NCI-H2196 treated with DMSO at 0.1 percent for 48 hours (cell line): ENCODE measurements at regions not wholly inside any gene's neighbourhood (a gene's known extent, or its start where the extent isn't known, plus 50 kb on each side); places are given as distances from the start of the nearest gene placed in this dataset.
A peak's percentile ranks its signal among the peaks of the same experiment; 100 is the strongest.
"Not testable (repeated sequence)": the region's sequence is repeated elsewhere in the genome, so short reads cannot be mapped to it uniquely, and the experiment has no call there.

Experiments used
- DNase-seq: peaks from one replicate; lab custom pipeline; 2025; ENCODE audit not compliant: unreplicated experiment; lab: John Stamatoyannopoulos, UW

DNA sequence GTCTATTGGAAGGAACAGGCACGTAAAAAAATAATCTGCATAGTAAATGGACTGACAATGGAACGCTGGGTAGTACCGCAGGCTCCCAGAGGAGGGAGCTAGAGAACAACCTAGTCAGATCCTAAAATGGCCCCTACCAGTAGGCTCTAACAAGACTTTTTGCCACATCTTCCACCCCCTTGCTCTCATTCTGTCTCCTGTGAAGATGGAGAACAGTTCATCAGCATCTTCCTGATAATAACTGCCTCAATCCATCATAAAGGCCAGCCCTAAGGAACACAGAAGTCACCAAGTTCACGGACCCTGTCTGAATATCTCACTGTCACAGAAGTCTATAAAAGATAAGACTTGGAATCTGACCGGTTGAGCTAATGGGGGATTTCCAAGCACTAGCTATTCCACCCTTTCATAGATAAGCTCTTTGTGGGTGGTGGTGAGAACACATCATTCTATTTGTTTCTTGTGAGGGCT, 133.4 kb downstream of the SLC1A3 start:
- peak; percentile 54 for DNase-seq

DNA sequence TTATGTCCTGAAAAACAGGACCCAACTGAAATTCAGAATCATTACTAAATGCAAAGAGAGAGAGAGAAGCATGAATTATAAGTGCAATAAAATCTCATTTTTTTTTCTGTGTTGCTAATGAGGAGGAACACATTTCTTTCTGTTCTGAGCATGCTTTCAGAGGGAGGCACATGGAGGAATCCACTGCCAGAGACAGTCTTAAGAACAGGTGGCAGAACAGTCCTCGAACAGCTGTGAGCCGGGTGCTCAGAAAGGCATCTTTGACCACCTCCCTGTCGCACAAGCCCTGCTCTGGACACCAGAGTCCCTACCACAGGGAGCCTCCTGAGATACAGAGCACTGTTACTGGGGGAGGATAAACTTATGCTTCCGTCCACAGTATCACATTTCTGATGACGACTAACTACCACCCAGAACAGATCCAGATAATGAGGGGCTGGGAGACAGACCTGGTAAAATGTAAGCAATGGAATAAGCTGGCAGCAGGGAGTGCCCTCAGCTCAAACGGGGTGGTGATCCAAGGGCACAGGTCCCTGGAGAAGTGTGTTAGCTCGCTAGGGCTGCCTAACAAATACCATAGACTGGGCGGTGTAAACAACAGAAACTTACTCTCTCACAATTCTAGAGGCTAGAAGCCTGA, 134.0 kb downstream of the SLC1A3 start:
- no peak for DNase-seq

DNA sequence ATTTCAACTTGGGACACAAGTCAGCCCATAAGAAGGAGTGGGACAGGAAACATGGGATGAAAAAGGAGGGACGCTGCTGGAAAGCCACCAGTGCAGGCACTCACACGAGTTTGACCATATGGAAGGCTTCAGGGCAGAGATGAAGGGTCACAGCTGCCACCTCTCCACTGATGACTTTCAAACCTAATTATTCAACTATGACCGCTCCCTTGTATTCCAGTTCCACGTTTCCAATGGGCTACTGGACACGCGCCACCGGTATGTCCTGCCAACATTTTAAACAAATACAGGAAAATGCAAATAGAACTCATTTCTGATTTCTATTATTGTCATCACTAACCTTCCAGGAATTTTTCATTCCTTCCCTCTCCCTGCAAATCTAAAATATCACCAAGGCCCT, 134.7 kb downstream of the SLC1A3 start:
- no peak for DNase-seq

DNA sequence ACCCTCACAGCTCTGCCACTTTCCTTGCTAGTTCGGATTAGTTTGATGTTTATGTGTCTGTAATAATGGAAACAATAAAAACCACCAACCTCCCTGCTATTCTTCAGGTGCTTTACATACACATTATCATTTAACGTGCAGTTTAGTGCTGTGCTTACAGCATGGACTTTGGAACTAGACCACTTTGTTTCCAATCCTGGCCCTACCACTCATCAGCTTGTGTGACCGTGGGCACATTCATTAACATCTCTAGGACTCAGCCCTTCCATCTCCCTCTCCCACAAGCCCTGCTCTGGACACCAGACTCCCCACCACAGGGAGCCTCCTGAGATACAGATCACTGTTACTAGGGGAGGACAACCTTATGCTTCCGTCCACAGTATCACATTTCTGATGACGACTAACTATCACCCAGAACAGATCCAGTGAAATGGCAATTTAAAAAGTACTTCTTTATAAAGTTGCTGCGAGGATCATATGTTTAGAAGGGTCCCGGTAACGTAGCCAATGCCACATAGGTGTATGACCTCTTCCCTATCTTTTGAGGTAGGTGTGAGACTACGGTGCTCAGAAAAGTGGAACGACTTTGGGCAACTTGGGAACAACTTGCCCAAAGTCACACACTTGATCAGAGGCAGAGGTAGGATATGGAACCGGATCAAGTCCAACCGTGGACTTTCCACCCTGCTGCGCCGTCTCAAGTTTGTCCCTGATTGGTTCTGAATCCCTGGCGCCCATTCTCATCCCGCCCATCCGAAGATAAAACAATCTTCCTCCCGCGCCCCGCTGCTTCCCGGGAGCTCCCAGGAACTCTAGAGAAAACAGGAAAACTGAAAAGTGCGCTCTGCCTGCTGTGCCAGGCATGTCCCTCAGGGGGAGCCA, 132.4 kb upstream of the NIPBL start:
- peak; percentile 57 for DNase-seq

DNA sequence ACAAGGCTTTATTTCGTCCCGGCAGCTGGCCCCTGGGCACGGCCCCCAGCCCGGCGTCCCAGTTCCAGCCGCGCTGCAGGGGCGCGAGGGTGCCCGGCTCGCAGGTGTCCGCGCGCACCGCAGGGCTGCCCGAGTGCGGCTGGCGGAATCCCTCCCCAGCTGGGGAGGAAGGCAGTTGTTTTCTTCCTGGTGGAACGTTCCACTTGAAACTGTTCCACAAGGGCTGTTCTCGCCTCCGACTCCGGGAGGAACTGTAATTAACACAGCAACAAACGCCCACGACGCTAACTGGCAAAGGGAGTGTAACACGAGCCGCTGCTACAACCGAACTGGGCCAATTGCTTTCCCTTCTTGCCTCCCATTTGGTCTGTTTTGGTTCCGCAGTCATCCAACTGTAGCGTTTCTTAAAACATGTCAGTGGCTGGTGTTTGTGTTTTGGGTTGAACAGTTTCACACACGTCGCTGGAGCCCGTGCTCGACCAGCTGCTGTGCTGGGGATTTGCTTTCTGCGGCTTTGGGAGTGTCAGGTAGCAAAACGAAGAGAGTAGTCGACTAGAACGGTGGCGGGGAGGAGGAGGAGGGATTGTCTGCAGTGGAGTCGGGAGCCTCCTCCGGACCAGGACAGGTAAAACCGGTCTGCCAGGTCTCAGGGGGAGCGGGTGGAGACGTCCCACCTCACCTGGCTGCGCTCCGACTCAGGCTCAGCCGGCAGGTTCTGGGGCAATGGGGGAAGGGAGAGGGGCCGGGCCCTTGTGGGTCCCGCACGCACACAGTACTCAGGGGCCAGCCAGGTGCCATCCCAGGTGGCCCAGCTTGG, 131.6 kb upstream of the NIPBL start:
- DNase-seq = peak; percentile 71

DNA sequence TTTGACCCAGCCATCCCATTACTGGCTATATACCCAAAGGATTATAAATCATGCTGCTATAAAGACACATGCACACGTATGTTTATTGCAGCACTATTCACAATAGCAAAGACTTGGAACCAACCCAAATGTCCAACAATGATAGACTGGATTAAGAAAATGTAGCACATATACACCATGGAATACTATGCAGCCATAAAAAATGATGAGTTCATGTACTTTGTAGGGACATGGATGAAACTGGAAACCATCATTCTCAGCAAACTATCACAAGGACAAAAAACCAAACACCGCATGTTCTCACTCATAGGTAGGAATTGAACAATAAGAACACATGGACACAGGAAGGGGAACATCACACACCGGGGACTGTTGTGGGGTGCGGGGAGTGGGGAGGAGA, 128.8 kb upstream of the NIPBL start:
- not testable (repeated sequence) for DNase-seq

DNA sequence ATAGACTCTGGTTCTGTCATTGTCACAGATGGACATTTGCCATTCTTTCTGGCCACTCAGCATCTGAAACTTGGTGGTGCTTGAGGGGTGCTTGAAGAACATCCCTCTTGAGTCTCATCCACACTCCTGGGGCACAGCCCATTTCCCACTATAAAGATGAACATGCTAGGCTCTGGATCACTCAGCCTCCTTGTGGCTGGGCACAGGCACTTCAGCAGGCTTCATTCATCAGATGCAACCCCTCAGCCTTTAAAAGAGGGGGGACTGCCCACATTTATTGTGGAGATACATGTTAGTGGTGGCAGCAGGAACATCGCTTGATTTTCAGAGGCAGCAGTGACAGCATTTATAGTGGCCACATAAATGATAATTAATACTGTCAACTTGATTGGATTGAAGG, 124.7 kb upstream of the NIPBL start:
- DNase-seq = no peak

DNA sequence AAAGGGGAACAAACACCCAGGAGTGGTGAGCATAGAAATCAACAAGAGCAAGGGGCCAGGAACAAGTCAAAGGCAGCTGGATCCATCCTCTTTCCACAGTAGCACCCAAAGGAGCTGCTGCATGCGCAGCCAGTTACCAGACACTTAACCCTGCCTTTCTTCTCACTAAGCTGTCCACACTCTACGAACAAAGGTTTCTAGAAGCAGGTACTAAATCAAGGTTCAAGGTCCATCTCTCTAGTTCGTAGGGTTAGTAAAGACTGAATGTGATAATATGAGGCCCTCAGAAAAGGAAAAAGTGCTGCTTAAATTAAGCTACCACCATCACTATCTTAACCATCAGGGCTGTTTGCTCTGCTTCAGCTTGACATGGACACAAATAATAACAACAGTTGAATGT, 121.2 kb upstream of the NIPBL start:
- no peak for DNase-seq

DNA sequence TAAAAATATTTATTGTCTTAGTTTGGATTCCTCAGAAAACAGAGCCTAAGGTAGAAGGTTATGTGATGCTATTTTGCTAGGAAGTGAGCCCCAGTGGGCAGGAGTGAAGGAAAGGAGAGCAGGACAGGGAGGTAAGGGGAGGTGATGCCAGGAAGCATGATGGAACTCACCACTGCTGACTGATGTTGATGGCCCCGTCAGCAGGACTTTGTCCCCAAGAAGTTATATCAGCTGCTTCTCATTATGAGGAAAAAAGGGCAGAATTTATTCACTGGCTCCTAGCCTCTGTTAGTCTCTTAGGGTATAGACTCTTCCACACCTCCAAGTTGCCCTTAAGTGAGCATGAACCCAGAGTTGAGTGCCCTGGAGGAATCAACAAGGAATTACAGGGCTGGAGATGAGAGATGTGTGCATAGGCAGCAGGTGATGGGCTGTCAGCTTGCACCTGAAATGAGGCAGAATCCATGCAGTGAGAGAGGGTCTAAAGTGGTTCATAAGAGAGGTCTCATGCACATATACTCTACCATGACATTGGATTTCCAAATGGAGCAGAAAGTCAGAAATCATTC, 120.6 kb upstream of the NIPBL start:
- DNase-seq = no peak

DNA sequence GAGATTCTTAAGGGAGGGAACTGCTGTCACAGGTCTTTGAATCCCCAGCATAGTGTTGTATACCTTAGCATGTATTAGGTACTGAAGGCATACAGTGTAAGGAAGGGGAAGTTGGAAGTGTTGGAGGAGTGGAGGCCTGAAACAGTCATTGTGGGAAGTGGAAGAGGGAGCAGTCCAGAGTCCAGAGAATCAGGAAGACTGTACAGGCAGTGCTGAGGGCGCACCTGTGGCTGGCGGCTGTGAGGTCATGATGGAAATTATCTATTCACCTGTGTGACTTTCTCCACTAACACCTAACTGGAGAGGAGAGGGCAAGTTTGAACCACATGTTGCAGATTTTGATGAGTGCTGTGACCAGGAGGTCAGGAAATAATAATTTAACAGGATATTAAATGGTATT, 119.7 kb upstream of the NIPBL start:
- DNase-seq = no peak

DNA sequence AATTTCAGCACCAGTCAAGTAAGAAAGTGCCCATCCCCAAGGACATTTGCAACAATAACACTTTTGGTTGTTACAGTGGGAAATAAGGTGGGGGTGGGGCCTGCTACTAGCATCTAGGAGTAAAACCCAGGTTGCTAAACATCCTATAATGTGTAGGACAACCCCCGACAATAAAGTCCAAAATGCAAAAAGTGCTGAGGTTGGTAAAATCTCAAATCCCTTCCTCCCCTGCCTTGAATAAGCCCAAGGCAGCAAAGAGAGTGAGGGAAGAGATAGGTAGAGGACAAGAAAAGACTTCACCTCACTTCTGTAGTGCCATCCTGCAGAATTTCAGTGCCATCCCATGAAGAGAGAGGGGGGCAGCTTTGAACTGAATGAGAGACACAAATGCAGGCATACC, 117.5 kb upstream of the NIPBL start:
- no peak for DNase-seq

DNA sequence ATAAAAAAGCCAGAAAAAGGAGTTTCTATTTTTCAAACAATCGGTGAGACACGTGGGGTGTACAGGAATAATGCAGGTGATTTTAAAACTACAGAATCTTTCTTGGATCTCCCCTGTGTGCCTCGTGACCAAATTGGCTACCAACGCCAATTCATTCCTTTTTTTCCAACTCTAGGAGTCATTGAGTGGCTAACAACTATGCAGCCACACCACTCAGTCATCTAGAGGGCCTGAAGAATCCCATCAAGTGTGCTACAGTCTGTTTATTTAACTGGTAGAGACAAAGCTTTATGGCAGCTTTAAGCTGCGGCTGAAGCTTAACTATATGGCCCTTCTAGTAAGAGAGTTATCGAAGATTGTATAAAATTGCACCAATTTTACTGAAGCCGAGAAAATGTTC, 113.1 kb upstream of the NIPBL start:
- peak; percentile 13 for DNase-seq

DNA sequence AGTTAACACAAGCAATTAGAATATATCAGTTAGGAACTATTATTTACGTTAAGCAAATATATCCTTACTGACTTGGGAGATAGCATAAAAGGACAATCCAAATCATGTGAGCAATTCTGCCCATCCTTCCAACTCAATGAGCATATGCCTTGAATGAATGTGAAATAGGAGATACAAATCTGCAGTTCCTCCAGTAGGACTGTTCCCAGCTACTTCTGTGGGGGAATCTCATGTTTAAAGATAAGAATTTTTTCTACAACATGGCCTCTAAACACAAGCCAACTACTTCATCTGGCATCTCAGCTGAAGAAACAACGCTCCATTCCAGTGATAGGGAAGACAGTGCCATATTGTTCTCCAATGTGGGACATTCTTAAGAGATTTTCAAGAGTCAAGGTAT, 110.7 kb upstream of the NIPBL start:
- no peak for DNase-seq

DNA sequence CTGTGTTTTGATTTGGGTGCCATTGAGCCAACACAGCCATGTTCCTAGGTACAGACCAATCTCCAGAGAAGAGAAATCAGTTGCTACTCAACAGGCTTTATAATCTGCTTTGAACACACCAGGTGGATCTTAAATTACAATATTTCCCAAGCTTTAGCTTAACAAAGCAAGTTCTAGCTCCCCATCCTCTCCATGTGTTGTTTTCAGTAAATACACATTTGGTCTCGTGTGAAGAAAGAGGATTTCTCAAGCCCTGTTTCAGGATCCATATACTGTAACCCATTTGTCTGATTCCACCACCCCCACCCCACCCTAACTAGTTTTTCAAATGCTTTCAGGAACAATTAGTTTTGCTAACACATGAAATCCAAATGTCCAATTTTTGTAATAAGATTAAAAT, 109.6 kb upstream of the NIPBL start:
- no peak for DNase-seq

DNA sequence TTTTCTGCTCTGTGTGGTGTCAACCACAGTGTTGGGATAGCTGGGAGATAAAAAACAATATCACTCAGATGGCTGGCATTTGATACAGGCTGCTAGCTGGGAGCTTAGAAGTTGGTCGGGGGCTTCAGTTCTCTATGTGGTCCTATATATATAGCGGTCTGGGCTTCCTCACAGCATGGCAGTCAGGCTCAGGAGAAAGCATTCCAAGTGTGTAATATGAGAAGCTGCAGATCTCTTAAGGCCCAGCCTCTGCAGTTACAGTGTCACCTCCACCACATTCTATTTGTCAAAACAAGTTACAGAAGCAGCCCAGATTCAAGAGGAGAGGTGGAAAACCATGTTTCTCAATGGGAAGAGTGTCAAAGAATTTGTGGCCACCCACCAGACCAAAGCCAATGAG, 108.1 kb upstream of the NIPBL start:
- no peak for DNase-seq

DNA sequence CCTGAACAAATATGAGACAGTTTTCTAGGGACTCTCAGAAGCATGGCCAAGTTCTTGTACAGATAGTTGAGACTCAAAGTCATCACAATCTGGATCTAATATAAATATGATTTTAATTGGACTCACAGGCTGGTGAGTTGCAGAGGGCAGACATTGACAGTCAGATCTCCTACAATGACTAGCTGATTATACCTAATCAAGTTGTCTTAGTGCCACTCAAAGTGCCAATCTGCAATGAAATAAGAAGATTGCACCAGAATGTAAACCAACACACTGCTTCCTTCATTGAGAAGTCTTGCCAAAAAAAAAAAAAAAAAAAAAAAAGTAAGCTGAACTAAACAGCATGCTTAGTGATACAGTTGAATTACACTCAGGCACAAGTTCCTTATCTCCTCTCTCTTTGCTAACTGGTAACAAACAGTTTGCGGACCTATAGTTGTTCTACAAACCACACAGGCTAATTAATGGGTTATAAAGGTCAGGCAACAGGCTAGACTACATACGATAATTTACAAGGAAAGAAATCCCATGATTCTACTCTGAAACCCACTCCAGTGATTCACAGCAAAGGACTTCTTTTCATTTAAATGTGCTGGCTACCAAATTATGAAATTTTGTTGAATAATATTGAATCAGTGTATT, 107.3 kb upstream of the NIPBL start:
- no peak for DNase-seq

DNA sequence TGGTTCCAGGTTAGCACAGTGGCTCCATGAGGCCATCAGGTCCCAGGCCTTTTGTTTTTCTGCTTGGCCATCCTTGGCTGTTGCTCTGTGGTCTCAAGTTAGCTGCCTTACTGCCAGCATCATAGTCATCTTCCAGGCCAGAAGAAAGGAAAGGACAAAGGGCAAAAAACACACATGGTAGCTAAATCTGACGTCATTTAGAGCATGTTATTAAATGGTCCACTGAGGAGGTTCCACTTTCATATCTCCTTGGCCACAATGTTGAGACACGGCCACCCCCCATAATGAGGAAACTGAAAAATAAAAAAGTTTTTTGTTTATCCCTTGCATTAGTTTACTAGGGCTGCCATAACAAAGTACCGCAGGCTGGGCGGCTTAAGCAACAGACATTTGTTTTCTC, 106.4 kb upstream of the NIPBL start:
- no peak for DNase-seq

DNA sequence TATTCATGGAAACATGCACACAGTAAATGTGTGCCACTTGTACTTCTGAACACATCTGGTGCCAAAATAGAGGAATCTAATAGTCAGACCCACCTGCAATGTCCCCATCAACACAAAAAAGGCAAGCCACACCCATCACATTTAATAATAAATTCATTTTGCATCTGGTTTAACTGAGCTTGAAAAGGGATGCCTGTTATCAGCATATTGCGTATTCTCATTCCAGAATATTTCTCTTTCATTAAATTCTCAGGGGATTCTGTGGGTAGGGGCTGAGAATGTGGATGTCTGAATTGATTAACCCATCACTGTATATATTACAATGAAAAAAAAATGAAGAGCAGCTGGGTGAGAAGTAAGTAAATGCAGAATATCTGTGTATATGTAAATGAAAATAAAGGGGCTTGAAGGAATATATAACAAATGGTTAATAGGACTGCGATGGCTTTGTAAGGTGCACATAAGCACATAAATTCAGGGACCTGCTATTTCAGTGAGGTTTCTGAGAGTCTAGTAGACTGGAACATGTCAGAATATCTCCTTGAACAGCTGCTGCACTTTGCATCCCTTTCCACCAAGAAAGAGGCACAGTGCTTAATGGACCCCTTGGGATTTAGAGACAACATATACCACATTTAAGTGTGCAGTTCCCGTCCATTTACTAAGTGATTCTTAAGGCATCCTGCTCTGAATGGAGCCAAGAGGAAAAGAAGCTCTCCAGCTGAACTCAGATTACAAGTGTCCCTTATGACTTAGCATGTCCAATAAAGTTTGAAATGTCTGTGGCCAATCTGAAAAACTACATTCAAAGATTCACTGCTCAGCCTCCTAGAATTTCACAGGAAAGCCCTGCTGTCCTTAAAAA, 104.1 kb upstream of the NIPBL start:
- no peak for DNase-seq

DNA sequence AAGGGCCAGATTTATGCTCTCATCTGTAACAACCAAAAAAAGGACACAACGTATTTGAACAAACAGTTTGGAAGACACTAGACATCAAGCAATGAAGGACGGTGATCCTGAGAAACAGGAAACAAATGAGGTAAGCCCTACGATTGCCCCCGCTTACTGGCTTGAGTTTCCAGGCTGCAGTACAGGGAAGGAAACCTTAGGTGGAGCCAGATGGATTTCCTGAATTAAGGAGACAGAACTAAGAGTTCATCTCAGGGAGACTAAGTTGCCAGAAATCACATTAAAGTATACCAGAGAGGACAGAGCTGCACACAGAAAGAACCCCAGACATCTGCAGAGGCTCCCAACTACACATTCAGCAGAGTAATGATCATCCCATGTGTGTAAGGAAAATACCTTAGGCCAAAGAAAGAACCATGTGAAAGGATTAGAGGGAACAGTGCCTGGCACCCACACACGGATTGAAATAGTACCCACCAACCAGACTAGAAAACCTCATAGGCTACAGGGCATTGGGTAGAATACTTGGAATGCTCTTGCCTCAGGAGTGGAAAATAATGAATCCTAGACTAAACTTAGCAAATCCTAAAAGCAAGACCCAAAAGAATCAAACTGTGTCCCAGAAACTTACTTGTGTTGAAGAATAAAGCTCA, 99.3 kb upstream of the NIPBL start:
- DNase-seq = no peak
